SK-N-SH treated with all-trans-retinoic acid at 6 μM for 48 hours (cell line): ENCODE measurements at regions not wholly inside any gene's neighbourhood (a gene's known extent, or its start where the extent isn't known, plus 50 kb on each side); places are given as distances from the start of the nearest gene placed in this dataset.

Experiments used
- ATAC-seq: fragments of 200-7000 bp; cut with Tn5 transposase; 3 replicates; pipeline ENCODE4 v1.9.1; 2020; ENCODE audit warnings: mild to moderate bottlenecking, moderate library complexity
- ARNTL ChIP-seq: fragments of 450-650 bp; formaldehyde crosslinking; IDR thresholded peaks from 2 replicates; pipeline ENCODE4 v1.5.0; 2020; ENCODE audit warnings: low read depth, mild to moderate bottlenecking, moderate library complexity, borderline replicate concordance
- BACH2 ChIP-seq: fragments of 250-450 bp; sonication (Bioruptor Pico); IDR thresholded peaks from 2 replicates; pipeline ENCODE4 v1.9.0; 2021; ENCODE audit warnings: mild to moderate bottlenecking, borderline replicate concordance
- CREB5 ChIP-seq: fragments of 250-450 bp; sonication (Bioruptor Pico); IDR thresholded peaks from 2 replicates; pipeline ENCODE4 v1.5.1; 2020; ENCODE audit warnings: low read depth, mild to moderate bottlenecking, moderate library complexity
- CSDC2 ChIP-seq: fragments of 250-450 bp; sonication (Bioruptor Pico); IDR thresholded peaks from 2 replicates; pipeline ENCODE4 v1.5.0; 2020; ENCODE audit warnings: mild to moderate bottlenecking, moderate library complexity
- CSRNP3 ChIP-seq: fragments of 250-450 bp; sonication (Bioruptor Pico); IDR thresholded peaks from 2 replicates; pipeline ENCODE4 v1.5.1; 2021; ENCODE audit warnings: mild to moderate bottlenecking, moderate library complexity
- ESRRG ChIP-seq: fragments of 250-450 bp; sonication (Bioruptor Pico); IDR thresholded peaks from 2 replicates; pipeline ENCODE4 v1.6.1; 2021; ENCODE audit warnings: mild to moderate bottlenecking
- ISL1 ChIP-seq: fragments of 250-450 bp; sonication (Bioruptor Pico); IDR thresholded peaks from 2 replicates; pipeline ENCODE4 v2.1.2; 2022; ENCODE audit warnings: mild to moderate bottlenecking, moderate library complexity
- OSR1 ChIP-seq: fragments of 250-450 bp; sonication (Bioruptor Pico); IDR thresholded peaks from 2 replicates; pipeline ENCODE4 v1.8.0; 2022; ENCODE audit warnings: moderate library complexity, mild to moderate bottlenecking, inconsistent platforms
- PATZ1 ChIP-seq: fragments of 250-450 bp; sonication (Bioruptor Pico); IDR thresholded peaks from 2 replicates; pipeline ENCODE4 v1.8.0; 2020; ENCODE audit warnings: mild to moderate bottlenecking, moderate library complexity, borderline replicate concordance
- POU6F1 ChIP-seq: fragments of 250-450 bp; sonication (Bioruptor Pico); IDR thresholded peaks from 2 replicates; pipeline ENCODE4 v1.8.0; 2021; ENCODE audit warnings: low read depth, mild to moderate bottlenecking, moderate library complexity, borderline replicate concordance
- PPARA ChIP-seq: fragments of 250-450 bp; sonication (Bioruptor Pico); IDR thresholded peaks from 2 replicates; pipeline ENCODE4 v1.5.0; 2020; ENCODE audit warnings: mild to moderate bottlenecking, borderline replicate concordance
- SNAI2 ChIP-seq: fragments of 250-450 bp; sonication (Bioruptor Pico); IDR thresholded peaks from 2 replicates; pipeline ENCODE4 v1.5.0; 2020; ENCODE audit warnings: mild to moderate bottlenecking, moderate library complexity
- TCF4 ChIP-seq: fragments of 250-450 bp; sonication (Bioruptor Pico); IDR thresholded peaks from 2 replicates; pipeline ENCODE4 v1.8.0; 2021; ENCODE audit warnings: mild to moderate bottlenecking, moderate library complexity, borderline replicate concordance
- TOX ChIP-seq: fragments of 250-450 bp; sonication (Bioruptor Pico); IDR thresholded peaks from 2 replicates; pipeline ENCODE4 v1.8.0; 2021; ENCODE audit warnings: mild to moderate bottlenecking, moderate library complexity, borderline replicate concordance
- TSHZ2 ChIP-seq: fragments of 250-450 bp; sonication (Bioruptor Pico); IDR thresholded peaks from 2 replicates; pipeline ENCODE4 v1.5.0; 2020; ENCODE audit warnings: mild to moderate bottlenecking, moderate library complexity
- ZC3H10 ChIP-seq: fragments of 250-450 bp; sonication (Bioruptor Pico); IDR thresholded peaks from 2 replicates; pipeline ENCODE4 v1.5.1; 2021; ENCODE audit warnings: mild to moderate bottlenecking, moderate library complexity
- ZFP3 ChIP-seq: fragments of 250-450 bp; sonication (Bioruptor Pico); IDR thresholded peaks from 2 replicates; pipeline ENCODE4 v1.5.0; 2020; ENCODE audit warnings: mild to moderate bottlenecking, moderate library complexity
- ZFP30 ChIP-seq: fragments of 450-650 bp; formaldehyde crosslinking; IDR thresholded peaks from 2 replicates; pipeline ENCODE4 v1.5.0; 2022; ENCODE audit warnings: mild to moderate bottlenecking, moderate library complexity
- ZNF565 ChIP-seq: fragments of 450-650 bp; formaldehyde crosslinking; conservative IDR thresholded peaks from 2 replicates; pipeline ENCODE4 v1.5.0; 2020; ENCODE audit warnings: low read depth, mild to moderate bottlenecking, moderate library complexity
- ZNF70 ChIP-seq: fragments of 450-650 bp; formaldehyde crosslinking; IDR thresholded peaks from 2 replicates; pipeline ENCODE4 v1.5.0; 2020; ENCODE audit warnings: mild to moderate bottlenecking, moderate library complexity
- ZNF8 ChIP-seq: fragments of 450-650 bp; formaldehyde crosslinking; IDR thresholded peaks from 2 replicates; pipeline ENCODE4 v1.5.0; 2020; ENCODE audit warnings: mild to moderate bottlenecking, moderate library complexity

GRCh38 chr11:112611771-112612170 is 349.4 kb upstream of the NCAM1 start:
- ATAC-seq: no peak
- TF ChIP-seq ZNF8 (CRISPR knock-in tag) (no peak), ZNF70 (no peak), BACH2 (CRISPR knock-in tag) (no peak), OSR1 (CRISPR knock-in tag) (no peak), TCF4 (CRISPR knock-in tag) (no peak), ESRRG (CRISPR knock-in tag) (no peak), ZNF565 (CRISPR knock-in tag) (no peak), POU6F1 (CRISPR knock-in tag) (no peak), ZFP30 (CRISPR knock-in tag) (no peak), PATZ1 (CRISPR knock-in tag) (no peak), ARNTL (CRISPR knock-in tag) (no peak), TOX (CRISPR knock-in tag) (no peak), ISL1 (CRISPR knock-in tag) (no peak), PPARA (CRISPR knock-in tag) (no peak)
- TF ChIP-seq, all 23 proteins: peak for 0

- TF ChIP-seq TSHZ2 (CRISPR knock-in tag) (no peak), ZNF70 (no peak)
- ATAC-seq: 0 out of 3 replicates have a peak, but pooled peaks have one; percentile 2
Measured at GRCh38 chr11:112612250-112612849, 348.9 kb upstream of the NCAM1 start.

- peak; percentile 88 for ATAC-seq
- no peak for TF ChIP-seq ZFP30 (CRISPR knock-in tag)
- no peak for TF ChIP-seq CSDC2
- TF ChIP-seq SNAI2 (CRISPR knock-in tag): 0 out of 2 replicates have a peak, but pooled peaks have one; percentile 37
- peak; percentile 61; the same call in 1 of the 2 replicates for TF ChIP-seq TOX (CRISPR knock-in tag)
- TF ChIP-seq PPARA (CRISPR knock-in tag): no peak
- TF ChIP-seq POU6F1 (CRISPR knock-in tag): peak; percentile 70; the same call in 1 of the 2 replicates
- TF ChIP-seq ARNTL (CRISPR knock-in tag): no peak
- TF ChIP-seq CSRNP3 (CRISPR knock-in tag): peak; percentile 61; the same call in 1 of the 2 replicates
- TF ChIP-seq CREB5 (CRISPR knock-in tag): peak; percentile 69
- TF ChIP-seq ZNF565 (CRISPR knock-in tag): no peak
- TF ChIP-seq ZFP3 (CRISPR knock-in tag): no peak
- TF ChIP-seq BACH2 (CRISPR knock-in tag): no peak
- TF ChIP-seq ZNF8 (CRISPR knock-in tag): no peak
- TF ChIP-seq ZNF70: 0 out of 2 replicates have a peak, but pooled peaks have one; percentile 33
- 0 out of 2 replicates have a peak, but pooled peaks have one; percentile 54 for TF ChIP-seq ZC3H10
Measured at GRCh38 chr11:112613051-112613972, 347.9 kb upstream of the NCAM1 start.
